ENCODE measurements at regions not wholly inside any gene's neighbourhood (a gene's known extent, or its start where the extent isn't known, plus 50 kb on each side); places are given as distances from the start of the nearest gene placed in this dataset.

DNA sequence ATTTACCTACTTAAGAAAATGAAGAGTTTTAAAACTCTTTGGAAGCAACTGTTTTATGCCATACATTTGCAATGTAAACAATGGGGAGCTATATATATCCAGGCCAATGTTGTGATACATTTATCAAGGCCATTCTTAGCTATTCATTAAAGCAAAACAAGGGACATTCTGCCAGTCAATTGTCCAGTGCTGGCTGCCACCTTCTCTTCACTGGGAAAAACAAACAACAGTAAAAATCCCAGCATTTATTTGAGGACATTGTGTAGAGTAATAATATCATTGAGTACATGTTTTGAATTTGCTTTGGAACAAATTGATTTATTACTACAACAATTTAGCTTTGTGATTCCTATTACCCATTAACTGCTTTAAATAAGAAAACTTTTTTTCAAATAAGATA, 1107.4 kb downstream of the DTWD2 start:
- DNase-seq: no peak

- DNase-seq: no peak
Measured at GRCh38 chr5:117877731-117878130, 1110.6 kb downstream of the DTWD2 start.

DNA sequence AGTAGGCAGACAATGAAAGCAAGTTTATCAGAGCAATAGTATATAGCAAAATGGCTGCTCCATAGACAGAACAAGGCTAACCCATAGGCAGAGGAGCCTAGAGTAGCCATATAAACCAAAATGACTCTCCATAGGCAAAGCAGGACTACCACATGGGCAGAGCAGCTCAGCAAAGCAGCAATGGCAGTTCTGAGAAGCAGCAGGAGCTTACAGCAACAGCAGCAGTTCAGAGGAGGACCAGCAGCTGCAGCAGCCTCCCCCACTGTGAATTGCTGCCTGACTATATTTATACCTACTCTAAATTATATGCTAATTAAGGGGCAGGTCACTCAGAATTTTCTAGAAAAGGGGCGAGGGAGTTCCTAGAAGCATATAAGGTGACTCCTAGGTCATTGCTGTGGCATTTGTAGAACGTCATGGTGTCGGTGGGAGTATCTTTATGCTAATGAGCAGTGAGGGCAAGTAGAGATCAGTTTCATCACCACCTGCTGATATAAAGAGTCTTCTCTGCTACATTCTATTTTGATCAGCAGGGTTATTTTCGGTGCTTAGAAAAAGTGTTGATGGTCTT, 1115.5 kb downstream of the DTWD2 start:
- no peak for DNase-seq

GRCh38 chr5:117869596-117869995, 1118.8 kb downstream of the DTWD2 start:
- no peak for DNase-seq

- no peak for DNase-seq
Measured at GRCh38 chr5:117863586-117864296, 1124.6 kb downstream of the DTWD2 start.

DNA sequence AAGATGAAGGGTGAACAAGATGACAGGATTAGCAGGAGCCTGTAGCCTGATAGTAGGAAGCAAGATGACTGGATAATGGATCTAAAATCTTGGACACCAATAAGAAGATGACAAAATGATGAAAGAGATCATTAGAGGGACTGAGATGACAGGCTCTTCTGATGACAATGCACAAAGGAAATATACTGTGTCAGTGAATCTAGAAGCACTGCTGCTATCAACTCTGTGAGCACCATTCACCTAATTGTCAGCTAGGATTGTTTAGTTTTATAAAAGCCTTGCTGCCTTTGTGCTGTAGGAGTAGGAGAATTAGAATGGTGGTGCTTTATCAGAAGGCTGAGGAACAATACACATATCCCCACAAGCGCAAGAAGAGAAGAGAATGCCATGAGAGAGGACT, 1127.8 kb downstream of the DTWD2 start:
- DNase-seq: no peak

DNA sequence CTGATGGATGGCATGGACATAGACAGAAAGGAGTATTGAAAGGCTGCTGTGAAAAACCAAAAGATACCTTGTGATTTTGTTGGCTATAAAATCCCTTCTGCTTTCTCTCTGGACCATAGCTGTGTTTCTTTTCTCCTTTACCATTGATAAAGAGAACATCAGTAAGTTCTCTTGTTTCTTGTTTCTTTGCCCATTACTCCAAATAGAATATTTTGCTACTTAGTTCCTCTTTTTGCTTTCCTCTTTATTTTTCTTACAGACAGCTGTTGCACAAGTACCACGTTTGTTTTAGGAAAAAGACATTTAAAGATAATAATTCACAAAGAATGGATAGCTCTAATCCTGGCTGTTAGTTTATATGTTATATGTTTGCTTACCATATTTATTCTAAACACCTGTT, 1129.2 kb downstream of the DTWD2 start:
- DNase-seq: no peak

DNA sequence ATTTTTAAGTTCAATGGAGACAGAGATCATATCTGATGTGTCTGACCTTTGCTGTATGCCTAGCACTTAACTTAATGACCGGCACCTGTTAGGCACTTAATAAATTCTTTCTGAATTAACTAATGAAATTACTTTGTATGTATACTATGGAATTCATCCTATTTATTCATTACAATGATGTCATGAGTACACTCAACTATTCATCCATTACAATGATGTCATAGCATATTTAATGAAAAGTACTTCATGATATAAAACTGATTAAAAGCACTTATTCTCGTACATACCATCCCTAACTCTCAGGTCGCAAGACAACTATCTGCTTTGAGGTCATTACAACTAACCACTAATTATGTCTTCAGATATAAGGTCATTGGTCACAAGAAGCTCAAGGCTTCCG, 1131.6 kb downstream of the DTWD2 start:
- no peak for DNase-seq

GRCh38 chr5:117837786-117838185, 1150.6 kb downstream of the DTWD2 start:
- DNase-seq: no peak

DNA sequence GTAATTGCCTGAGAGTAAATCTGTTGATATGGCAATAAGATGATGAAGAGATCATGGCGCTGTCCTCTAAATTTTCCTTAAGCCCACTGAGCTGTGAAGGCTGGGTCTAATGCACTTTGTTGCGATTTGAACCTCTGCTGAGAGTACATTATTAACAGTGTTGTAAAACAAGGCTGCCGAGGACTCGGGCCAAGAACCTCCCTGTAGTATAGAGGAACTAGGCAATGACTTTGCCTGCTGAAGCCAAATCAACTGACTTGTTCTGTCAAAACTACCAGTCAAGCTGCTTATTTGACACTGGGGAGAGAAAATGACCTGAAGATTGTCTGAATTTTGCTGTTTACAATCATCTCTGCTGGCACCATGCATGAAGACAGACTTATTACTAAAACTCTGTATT, 1154.7 kb downstream of the DTWD2 start:
- DNase-seq: no peak

- no peak for DNase-seq
Measured at GRCh38 chr5:117829646-117830045, 1158.7 kb downstream of the DTWD2 start.

DNA sequence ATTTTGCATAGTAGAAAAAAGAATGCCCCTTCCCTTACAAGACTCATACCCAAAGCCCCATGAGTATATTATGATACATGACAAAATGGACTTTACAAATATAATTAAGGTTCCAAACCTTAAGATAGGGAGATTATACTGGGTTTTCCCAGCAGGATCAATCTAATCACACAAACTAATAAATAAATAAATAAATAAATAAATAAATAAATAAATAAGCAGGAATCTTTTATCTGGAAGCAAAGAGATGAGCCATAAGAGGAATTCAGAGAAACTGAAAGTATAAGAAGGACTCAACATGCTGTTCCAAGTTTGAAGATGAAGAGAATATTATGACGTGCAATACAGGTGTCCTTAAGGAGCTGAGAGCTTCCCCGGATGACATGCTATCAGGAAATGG, 1174.5 kb downstream of the DTWD2 start:
- DNase-seq: no peak

GRCh38 chr5:117812861-117813260, 1175.5 kb downstream of the DTWD2 start:
- no peak for DNase-seq

- no peak for DNase-seq
Measured at GRCh38 chr5:117809251-117809650, 1179.1 kb downstream of the DTWD2 start.

DNA sequence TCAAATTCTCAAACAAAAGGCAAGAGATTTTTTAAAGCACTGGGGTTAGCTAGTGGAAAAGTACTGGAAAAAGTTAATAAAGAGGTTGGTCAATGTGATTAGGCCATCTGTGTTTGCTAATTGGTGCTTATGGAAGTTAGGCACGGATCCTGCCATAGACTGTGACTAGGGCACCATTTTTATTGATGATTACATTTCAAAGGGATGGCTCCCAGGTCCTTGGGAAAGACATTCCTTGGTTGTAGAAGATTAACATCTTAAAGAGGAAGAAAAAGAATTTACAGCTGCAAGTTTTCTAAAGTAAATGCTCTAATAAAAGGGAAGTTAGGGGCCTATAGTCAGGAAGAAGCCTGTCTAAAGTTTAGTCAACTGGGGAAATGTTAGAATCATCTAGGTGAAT, 1183.3 kb downstream of the DTWD2 start:
- no peak for DNase-seq

GRCh38 chr5:117803533-117803932, 1184.8 kb downstream of the DTWD2 start:
- DNase-seq: no peak

GRCh38 chr5:117801583-117801982, 1186.8 kb downstream of the DTWD2 start:
- no peak for DNase-seq

DNA sequence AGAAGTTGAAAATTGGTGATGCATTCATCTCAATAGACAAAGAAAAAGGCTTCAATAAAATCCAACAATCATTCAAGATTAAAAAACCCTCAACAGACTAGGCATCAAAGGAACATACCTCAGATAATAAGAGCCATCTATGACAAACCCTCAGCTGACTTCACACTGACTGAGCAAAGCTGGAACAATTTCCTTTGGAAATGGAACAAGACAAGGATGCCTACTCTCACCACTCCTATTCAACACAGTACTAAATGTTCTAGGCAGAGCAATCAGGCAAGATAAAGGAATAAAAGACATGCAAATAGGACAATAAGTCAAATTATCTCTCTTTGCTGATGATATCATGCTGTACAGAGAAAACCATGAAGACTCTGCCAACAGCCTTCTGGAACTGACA, 1188.1 kb downstream of the DTWD2 start:
- DNase-seq: no peak

GRCh38 chr5:117794847-117795246, 1193.5 kb downstream of the DTWD2 start:
- no peak for DNase-seq

DNA sequence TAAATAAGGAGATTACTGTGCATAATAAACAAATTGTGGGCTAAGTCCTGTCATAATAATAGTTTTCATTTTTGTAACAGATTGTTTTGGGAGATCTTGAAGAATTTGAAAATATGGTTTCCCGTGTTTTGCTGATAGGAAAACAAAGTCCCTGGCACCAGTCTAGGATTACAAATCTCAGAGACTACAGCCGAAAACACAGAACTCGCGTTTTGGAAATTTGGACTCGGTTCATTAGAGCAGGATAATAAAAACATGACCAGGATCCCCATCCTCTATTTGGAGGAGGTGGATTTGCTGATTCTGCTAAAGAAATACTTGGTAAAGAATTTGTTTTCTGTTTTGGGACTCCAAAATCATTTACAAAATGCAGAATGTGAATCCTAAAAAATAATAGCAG, 1194.4 kb downstream of the DTWD2 start:
- no peak for DNase-seq

DNA sequence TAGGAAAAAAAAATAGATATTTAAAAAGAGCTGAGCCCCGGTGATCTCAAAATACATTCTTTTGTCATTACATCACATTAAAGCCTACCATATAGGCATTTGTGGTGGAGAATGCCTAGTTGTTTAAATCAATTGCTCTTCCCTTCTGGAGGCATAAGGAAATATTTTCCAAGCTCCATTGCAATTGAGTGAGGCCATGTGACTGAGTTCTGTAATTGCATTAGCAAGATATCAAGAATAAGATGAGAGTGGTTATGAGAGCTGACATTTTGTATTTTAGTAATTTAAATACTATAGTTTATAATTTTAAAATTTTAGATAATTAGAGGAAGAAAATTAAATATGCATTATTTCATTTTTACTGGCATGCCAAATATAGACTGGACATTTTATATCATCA, 1195.9 kb downstream of the DTWD2 start:
- DNase-seq: no peak

GRCh38 chr5:117788596-117788995, 1199.8 kb downstream of the DTWD2 start:
- no peak for DNase-seq

DNA sequence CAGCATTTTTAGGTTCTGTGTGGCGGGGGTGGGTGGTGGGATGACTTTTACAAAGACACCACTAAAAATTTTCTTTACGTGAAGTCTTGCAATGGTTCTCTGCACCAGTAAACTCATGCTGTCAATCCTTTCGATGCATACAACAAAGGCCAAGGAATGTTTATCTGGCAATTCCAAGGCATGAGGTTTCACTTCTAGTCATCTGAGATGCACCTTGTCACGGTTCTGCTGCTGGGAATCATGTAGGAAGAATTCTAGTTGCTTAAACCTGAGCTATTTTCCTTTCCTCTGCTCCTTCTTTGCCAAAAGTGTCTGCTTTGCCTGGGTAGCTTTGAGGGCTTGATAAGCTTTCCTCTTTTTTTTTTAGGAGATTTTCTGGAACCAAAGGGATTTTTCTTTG, 1204.5 kb upstream of the SEMA6A start:
- no peak for DNase-seq

DNA sequence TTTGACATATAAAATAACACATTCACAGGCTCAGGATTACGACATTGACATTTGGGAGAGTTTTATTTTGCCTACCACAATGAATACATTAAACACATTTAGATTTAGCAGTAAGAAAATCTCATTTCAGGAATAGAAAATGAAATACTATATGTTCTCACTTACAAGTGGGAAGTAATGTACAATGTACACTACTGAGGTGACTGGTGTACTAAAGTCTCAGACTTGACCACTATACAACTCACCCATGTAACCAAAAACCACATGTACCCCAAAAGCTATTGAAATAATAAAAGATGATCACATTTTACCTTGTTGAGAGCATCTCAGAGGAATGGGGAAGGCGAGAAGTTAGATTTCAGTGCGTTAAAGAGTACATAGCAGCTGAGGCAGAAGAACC, 1202.4 kb upstream of the SEMA6A start:
- DNase-seq: no peak

DNA sequence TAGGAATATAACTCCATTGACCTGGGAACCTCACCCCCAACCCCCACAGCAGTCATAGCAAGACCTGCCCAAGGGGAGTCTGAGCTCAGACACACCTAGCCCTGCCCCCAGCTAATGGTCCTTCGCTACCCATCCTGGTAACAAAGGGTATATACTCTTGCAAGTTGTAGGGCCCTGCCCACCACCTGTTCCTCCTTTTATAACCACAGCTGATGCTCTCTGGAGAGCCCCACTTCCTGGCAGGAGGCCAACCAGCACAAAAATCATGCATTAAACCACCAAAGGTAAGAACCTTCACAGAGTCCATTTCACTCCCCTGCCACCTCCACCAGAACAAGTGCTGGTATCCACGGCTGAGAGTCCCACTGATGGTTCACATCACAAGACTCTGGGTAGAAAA, 1195.3 kb upstream of the SEMA6A start:
- no peak for DNase-seq

Data from activated CD4-positive, alpha-beta T cell treated with anti-CD3 and anti-CD28 coated beads for 48 hours (primary cell).